HL-60 (cell line): ENCODE measurements at regions not wholly inside any gene's neighbourhood (a gene's known extent, or its start where the extent isn't known, plus 50 kb on each side); places are given as distances from the start of the nearest gene placed in this dataset.

ENCODE experiments used
- CTCF ChIP-seq: IDR thresholded peaks from one replicate; pipeline ENCODE4 v1.5.1; 2011; ENCODE audit warnings: low read length, control low read depth, inconsistent platforms; ENCODE audit not compliant: insufficient read depth
- GABPA ChIP-seq: IDR thresholded peaks from 2 replicates; pipeline ENCODE4 v1.6.1; 2012; ENCODE audit warnings: low read depth
- POLR2AphosphoS5 ChIP-seq: IDR thresholded peaks from 2 replicates; pipeline ENCODE4 v1.6.1; 2012; ENCODE audit warnings: low read depth
- REST ChIP-seq: IDR thresholded peaks from 2 replicates; pipeline ENCODE4 v1.6.1; 2012; ENCODE audit warnings: low read depth; ENCODE audit not compliant: insufficient replicate concordance

GRCh38 chr9:104984121-104984520 lies 56.2 kb upstream of the ABCA1 start:
- TF ChIP-seq CTCF (no peak), POLR2AphosphoS5 (no peak), GABPA (no peak), REST (no peak)
